Left lobe of liver (tissue), 2 donors: ENCODE measurements at regions not wholly inside any gene's neighbourhood (a gene's known extent, or its start where the extent isn't known, plus 50 kb on each side); places are given as distances from the start of the nearest gene placed in this dataset.
A peak's percentile ranks its signal among the peaks of the same experiment; 100 is the strongest.
"Not testable (repeated sequence)": the region's sequence is repeated elsewhere in the genome, so short reads cannot be mapped to it uniquely, and the experiment has no call there.

Source experiments
- ATAC-seq: fragments of 200-7000 bp; cut with Tn5 transposase; one replicate; pipeline ENCODE4 v1.9.1; 2020; ENCODE audit warnings: mild to moderate bottlenecking, moderate library complexity
- DNase-seq: peaks from one replicate; pipeline ENCODE4 v3.0.0-alpha.2; 2020; ENCODE audit warnings: low spot score
- donor health status: DM: no; HTN: no; CAD: no; lungs with moderate emphysema.
- donor health status: DM: no; HTN: yes; CAD: no.

GRCh38 chr1:65577278-65577677, 156.8 kb downstream of the LEPR start:
- no peak for DNase-seq
- ATAC-seq, result peak; percentile 27

GRCh38 chr1:65577982-65578381, 157.5 kb downstream of the LEPR start:
- not testable (repeated sequence) for DNase-seq, ATAC-seq

DNA sequence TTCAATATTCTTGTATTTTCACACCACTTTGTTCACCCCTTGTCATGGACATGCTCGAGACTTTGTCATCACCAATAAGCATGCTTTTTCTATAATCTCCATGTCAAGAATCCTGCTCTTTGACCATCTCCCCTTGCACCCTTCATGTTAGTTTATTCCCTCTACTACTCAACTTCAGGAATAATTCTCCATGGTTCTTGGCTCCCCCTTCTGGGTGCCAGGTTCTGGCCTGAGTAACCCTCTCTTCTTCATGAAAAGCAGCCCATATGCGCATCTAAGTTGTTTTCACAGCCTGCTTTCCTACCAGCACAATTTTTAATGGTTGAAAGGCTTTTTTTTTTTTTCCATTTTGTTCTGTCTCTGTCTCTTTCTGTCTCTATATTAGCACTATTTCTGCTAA, 160.7 kb downstream of the LEPR start:
- ATAC-seq (peak; percentile 59), DNase-seq (no peak)

DNA sequence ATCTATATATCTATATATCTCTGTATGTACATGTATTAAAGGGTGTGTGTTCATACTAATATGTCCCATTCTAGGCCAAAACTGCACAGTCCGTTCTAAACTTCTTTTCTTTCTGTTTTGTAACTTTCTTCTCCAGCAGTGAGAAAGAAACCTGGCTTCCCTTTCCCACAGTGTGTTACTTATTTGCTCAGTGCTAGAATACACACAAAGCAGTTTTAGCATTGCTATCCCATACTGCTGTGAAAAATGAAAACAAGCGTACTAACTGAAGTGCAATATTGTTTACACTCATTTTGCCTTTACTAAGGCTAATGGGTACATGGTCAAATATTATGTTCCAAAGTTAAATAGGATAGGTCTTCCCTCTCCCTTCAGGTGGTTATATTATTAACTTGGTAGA, 163.9 kb downstream of the LEPR start:
- peak; percentile 85 for ATAC-seq
- DNase-seq, result no peak

GRCh38 chr1:65590279-65590678, 169.8 kb downstream of the LEPR start:
- DNase-seq (no peak), ATAC-seq (no peak)

- ATAC-seq (no peak), DNase-seq (no peak)
These were observed 173.0 kb downstream of the LEPR start for GRCh38 chr1:65593516-65593915.

GRCh38 chr1:65595724-65596123, 175.3 kb downstream of the LEPR start:
- no peak for ATAC-seq
- no peak for DNase-seq

- DNase-seq (no peak), ATAC-seq (peak; percentile 79)
These were observed 176.3 kb downstream of the LEPR start for GRCh38 chr1:65596768-65597167.

DNA sequence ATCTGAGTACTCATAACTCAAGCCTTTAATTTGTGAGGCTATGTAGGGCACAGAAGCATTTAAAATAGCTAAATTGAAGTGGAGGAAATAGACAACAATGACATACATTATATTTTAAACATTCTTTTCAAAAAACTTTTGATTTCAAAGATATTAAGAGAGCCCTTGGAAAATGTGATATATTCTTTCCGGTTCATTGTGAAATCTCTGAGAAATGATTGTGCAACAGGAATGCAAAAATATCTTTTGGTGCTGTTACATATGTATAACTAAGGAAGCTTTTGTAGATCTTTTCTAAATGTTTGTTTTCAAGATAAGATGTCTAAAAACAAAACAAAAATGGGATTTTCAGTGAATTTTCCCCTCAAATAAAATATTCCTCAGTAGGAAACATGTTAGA, 185.2 kb downstream of the LEPR start:
- no peak for ATAC-seq

DNA sequence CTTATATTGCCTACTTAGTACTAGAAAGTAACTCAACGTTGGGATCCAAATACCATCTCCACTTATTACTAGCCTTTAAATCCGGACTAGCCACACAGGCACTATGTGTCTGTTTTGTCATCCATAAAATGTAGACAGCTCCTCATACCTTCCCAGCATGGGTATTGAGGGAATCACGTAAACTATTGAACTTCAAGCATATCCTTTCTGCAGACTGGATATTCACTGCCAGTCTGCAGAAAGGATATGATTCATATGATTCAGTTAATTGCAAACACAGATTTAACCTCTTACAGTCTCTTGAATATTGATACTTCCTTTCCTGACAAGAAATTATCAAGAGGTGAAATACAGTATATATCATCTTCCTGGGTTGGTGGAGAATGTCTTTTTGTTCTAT, 186.0 kb downstream of the LEPR start:
- no peak for DNase-seq
- ATAC-seq, result no peak

More for the DNA sequence above, 185.2 kb downstream of the LEPR start:
- no peak for DNase-seq

- ATAC-seq (no peak), DNase-seq (no peak)
These were observed 178.8 kb upstream of the PDE4B start for GRCh38 chr1:65613884-65614283.

DNA sequence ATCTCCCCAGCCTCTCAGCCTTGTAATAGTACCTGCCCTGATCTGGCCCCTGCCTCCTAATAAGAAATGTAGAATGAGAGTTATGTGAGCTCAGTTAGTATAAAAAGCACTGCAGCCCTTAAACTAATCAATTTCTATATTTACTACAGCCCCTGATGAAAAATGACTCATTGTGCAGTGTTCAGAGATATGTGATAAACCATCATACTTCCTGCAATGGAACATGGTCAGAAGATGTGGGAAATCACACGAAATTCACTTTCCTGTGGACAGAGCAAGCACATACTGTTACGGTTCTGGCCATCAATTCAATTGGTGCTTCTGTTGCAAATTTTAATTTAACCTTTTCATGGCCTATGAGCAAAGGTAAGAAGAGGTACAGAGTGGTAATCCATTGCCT, 176.8 kb upstream of the PDE4B start:
- ATAC-seq (no peak), DNase-seq (no peak)

- ATAC-seq, DNase-seq: not testable (repeated sequence)
These were observed 171.0 kb upstream of the PDE4B start for GRCh38 chr1:65621721-65622120.

DNA sequence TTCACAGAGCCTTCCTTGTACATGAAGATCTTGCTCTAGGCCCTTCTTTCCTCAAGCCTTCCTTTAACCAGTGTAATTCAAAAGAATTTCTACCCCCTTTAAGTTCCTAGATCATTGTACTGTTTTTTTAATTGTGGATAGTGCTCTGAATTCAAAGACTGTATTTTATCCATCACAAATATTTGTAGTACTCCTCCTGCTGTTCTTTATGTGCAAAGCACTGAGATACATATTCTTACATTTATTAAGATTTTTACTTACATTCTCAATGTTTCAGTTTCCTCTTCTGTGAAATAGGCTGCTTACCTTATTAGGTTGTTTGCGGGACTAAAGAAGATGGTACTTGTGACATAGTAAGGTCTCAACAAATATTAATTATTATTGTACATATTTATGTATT, 168.8 kb upstream of the PDE4B start:
- no peak for DNase-seq
- ATAC-seq, result no peak

DNA sequence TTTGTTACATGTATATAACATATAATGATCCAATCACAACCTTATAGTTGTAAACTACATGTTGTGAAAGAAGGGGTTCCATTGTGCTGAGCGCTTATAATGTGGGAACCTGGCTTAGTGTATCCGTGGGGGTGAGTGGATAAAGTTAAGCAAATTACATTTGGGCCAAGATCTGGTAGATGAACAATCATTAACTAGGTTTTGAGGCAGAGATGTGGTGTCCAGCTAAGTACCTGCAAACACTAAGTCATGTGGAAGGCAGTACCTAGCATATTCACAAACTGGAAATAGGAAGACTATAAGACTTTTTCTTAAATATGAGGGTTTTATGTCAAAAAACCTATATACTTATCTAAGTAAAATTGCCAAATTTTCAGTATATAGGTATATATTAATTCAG, 167.2 kb upstream of the PDE4B start:
- ATAC-seq (peak; percentile 99), DNase-seq (no peak)

DNA sequence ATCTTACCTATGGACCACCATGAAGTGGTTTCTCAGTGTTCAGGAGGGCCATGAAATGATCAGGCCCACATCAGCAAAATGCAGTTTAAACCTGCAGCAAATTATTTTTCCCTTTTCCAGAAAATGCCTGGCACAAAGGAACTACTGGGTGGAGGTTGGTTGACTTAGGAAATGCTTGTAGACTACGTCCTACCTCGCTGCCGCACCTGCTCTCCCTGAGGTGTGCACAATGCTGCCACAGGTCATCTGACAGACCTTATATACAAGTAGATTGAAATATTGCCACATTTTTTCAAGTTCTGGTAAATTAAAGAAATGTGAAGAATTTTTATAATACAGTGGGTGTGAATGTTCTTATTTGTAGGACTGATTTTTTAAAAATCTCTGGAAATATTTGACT, 166.7 kb upstream of the PDE4B start:
- ATAC-seq (peak; percentile 42), DNase-seq (no peak)

DNA sequence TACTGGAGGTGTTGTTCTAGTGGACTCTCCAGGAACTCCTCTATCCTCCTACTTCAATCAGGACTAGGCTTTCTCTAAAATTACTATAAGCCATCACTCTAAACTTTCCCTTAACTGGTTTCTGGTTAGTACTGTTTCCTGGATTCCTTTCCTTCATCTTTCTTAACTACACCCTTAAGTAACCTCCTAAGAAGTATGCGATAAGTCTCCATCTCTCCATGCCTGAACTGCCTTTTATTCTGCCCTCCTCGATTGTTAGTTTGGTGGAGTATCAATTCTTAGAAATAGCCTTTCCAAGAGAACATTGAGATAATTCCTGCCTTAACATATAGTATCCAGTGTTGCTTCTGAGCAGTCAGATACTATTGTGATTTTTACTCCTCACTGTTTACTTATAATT, 162.9 kb upstream of the PDE4B start:
- DNase-seq, result no peak
- ATAC-seq, result no peak

GRCh38 chr1:65630855-65631254, 161.8 kb upstream of the PDE4B start:
- DNase-seq (no peak), ATAC-seq (no peak)

- ATAC-seq (no peak), DNase-seq (no peak)
These were observed 160.5 kb upstream of the PDE4B start for GRCh38 chr1:65632235-65632634.

GRCh38 chr1:65640046-65640445, 152.6 kb upstream of the PDE4B start:
- no peak for ATAC-seq
- DNase-seq, result no peak

- ATAC-seq, DNase-seq: not testable (repeated sequence)
These were observed 143.5 kb upstream of the PDE4B start for GRCh38 chr1:65649185-65649584.

DNA sequence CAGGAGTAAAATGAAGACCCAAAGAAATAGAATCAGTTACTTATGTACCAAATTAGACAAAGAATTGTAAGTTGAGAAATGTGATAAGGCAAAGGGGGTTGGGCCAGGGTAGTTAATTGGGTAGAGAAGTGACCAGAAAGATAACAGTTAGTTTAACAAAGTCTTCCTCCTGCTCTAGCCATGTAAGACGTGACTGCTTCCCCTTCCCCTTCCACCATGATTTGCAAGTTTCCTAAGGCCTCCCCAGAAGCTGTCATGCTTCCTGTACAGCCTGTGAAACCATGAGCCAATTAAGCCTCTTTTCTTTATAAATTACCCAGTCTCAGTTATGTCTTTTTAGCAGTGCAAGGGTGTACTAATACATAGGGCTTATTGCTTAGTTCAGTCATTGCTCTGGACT, 142.0 kb upstream of the PDE4B start:
- ATAC-seq (no peak), DNase-seq (no peak)

GRCh38 chr1:65654526-65654925, 138.2 kb upstream of the PDE4B start:
- not testable (repeated sequence) for ATAC-seq, DNase-seq

DNA sequence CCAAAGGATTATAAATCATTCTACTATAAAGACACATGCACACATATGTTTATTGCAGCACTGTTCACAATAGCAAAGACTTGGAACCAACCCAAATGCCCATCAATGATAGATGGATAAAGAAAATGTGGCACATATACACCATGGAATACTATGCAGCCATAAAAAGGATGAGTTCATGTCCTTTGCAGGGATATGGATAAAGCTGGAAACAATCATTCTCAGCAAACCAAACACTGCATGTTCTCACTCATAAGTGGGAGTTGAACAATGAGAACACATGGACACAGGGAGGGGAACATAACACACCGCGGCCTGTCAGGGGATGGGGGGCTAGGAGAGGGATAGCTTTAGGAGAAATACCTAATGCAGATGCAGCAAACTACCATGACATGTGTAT, 135.1 kb upstream of the PDE4B start:
- DNase-seq, ATAC-seq: not testable (repeated sequence)
